ENCODE measurements at regions not wholly inside any gene's neighbourhood (a gene's known extent, or its start where the extent isn't known, plus 50 kb on each side); places are given as distances from the start of the nearest gene placed in this dataset.

DNA sequence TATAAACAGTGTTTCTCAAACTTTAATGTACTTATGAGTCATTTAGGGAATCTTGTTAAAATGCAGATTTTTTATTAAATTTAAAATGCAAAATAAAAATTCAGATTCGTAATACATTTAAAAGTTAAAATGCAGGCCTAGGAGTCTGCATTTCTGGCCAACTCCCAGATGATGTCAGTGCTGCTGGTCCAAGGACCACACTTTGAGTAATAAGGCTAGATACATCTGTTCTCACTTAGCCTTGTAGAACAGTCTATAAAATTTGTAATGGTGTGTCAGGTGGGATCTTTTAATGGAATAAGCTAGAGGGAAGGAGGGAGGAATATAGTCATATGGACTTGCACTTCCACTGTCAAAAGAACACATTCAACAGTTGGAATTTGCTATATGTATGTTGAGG is 295.6 kb upstream of the BMP2 start:
- WGBS, 2 experiments (ENCODE audit: extremely low coverage in 1 of 2, insufficient coverage in 1 of 2, insufficient read length in 1 of 2, insufficient replicate concordance in 2 of 2, low coverage in 1 of 2, low lambda C conversion rate in 2 of 2, missing lambda C conversion rate in 1 of 2) = 96% methylated on average over 1 of the region's 1 CpG; no CpG with 5 or more reads in 1 of the 2 experiments
- Histone ChIP-seq H3K27ac (ENCODE audit: low read depth, low read length) (no peak overlapping the region), H4K91ac (replicated peaks; ENCODE audit: insufficient read length, low read length) (no peak overlapping the region), H3K4me2 (ENCODE audit: insufficient read depth in 1 of 2, low read depth in 2 of 2, low read length in 2 of 2) (no peak overlapping the region), H3K4me1 (replicated peaks in 1 of 4; ENCODE audit: control insufficient read depth in 3 of 4, insufficient read depth in 4 of 4, low read length in 3 of 4) (peaks cover 0 to 3% (median 0%) of the 10 kb centered on the region in 4 experiments; a peak in 1 of 7 replicates), H3K56ac (replicated peaks; ENCODE audit: insufficient read length, low read depth, low read length) (no peak overlapping the region), H2BK20ac (ENCODE audit: low read length) (no peak overlapping the region), H3K18ac (ENCODE audit: extremely low read depth, low read length) (no peak overlapping the region), H2AK5ac (ENCODE audit: low read depth, low read length) (no peak overlapping the region), H2AFZ (ENCODE audit: low read length) (no peak overlapping the region), H3K14ac (ENCODE audit: insufficient read length) (no peak overlapping the region), H3K9ac (replicated peaks in 1 of 4; ENCODE audit: extremely low read depth in 1 of 4, low read depth in 3 of 4, low read length in 3 of 4) (no peak overlapping the region), H2BK5ac (ENCODE audit: low read depth, low read length) (no peak overlapping the region), H4K20me1 (replicated peaks in 1 of 2; ENCODE audit: control insufficient read depth in 1 of 2, insufficient read depth in 2 of 2, low read length in 2 of 2) (no peaks in the 10 kb centered on the region), H3K4me3 (ENCODE audit: extremely low read depth in 1 of 4, insufficient read depth in 2 of 4, low read depth in 3 of 4, low read length in 4 of 4) (no peak overlapping the region), H3K9me3 (ENCODE audit: insufficient read depth in 2 of 2, low read depth in 1 of 2, low read length in 1 of 2) (no peaks in the 10 kb centered on the region), H3K36me3 (ENCODE audit: control insufficient read depth in 2 of 4, insufficient read depth in 4 of 4, low read length in 3 of 4) (no peaks in the 10 kb centered on the region), H3K79me1 (ENCODE audit: low read depth, low read length) (no peaks in the 10 kb centered on the region), H3K23me2 (ENCODE audit: low read depth, low read length) (no peaks in the 10 kb centered on the region), H3K27me3 (replicated peaks in 1 of 4; ENCODE audit: control insufficient read depth in 3 of 4, extremely low read depth in 1 of 4, insufficient read depth in 3 of 4, low read length in 3 of 4) (no peaks in the 10 kb centered on the region), H4K8ac (ENCODE audit: extremely low read depth, insufficient read depth, low read length) (no peak overlapping the region), H3K79me2 (ENCODE audit: control insufficient read depth in 1 of 2, insufficient read depth in 2 of 2, low read length in 2 of 2) (no peaks in the 10 kb centered on the region), H2BK12ac (ENCODE audit: low read depth, low read length) (no peak overlapping the region), H2BK120ac (replicated peaks; ENCODE audit: low read depth, low read length) (no peak overlapping the region), H4K5ac (ENCODE audit: insufficient read length, low read depth, low read length) (no peak overlapping the region), H3K4ac (replicated peaks; ENCODE audit: insufficient read length, low read depth, low read length) (no peak overlapping the region), H3K23ac (ENCODE audit: insufficient read length) (no peak overlapping the region), H2BK15ac (ENCODE audit: low read length) (no peak overlapping the region)
- POLR2A ChIA-PET (ENCODE audit: partially characterized antibody) = no interaction called here
- FAIRE-seq = no peak
- CTCF ChIA-PET (ENCODE audit: partially characterized antibody) = interaction anchor here (1.0 to 1.3 kb wide), 2 partner anchors 16 to 129 kb away, joined by 3 to 4 read pairs; no protein-coding TSS in a partner anchor
- no peak for DNase-seq (ENCODE audit: low read depth in 1 of 2, low spot score in 2 of 2)
- no peak for TF ChIP-seq SUZ12 (IDR thresholded peaks at IDR 0.05; ENCODE audit: low read length)
- no peak for TF ChIP-seq SAP30 (IDR thresholded peaks at IDR 0.05; ENCODE audit: insufficient read depth, insufficient replicate concordance, low read length)
- TF ChIP-seq GTF2F1 (IDR thresholded peaks at IDR 0.05; ENCODE audit: borderline replicate concordance, low read depth, low read length) = no peak
- TF ChIP-seq ASH2L (IDR thresholded peaks at IDR 0.05; ENCODE audit: low read length) = no peak
